HEK293T (cell line): ENCODE measurements at regions not wholly inside any gene's neighbourhood (a gene's known extent, or its start where the extent isn't known, plus 50 kb on each side); places are given as distances from the start of the nearest gene placed in this dataset.

Experiments
- ELF4 ChIP-seq: fragments of 450-650 bp; IDR thresholded peaks from 2 replicates; pipeline ENCODE4 v1.6.1; 2017; ENCODE audit warnings: antibody characterized with exemption
- TARDBP ChIP-seq: fragments of 450-650 bp; IDR thresholded peaks from 2 replicates; pipeline ENCODE4 v1.6.1; 2016

- no peak for TF ChIP-seq TARDBP
- no peak for TF ChIP-seq ELF4
Observed at GRCh38 chr2:128432423-128432822, 113.8 kb upstream of the HS6ST1 start.
